IMR-90 (cell line): ENCODE measurements at regions not wholly inside any gene's neighbourhood (a gene's known extent, or its start where the extent isn't known, plus 50 kb on each side); places are given as distances from the start of the nearest gene placed in this dataset.

Experiments used
- ATAC-seq: fragments of 200-7000 bp; cut with Tn5 transposase; 2 replicates; pipeline ENCODE4 v1.9.1; 2020; ENCODE audit warnings: low read depth, mild to moderate bottlenecking, moderate library complexity
- BruUV-seq: library from RNA; stranded (reverse); fragments of 400-500 nt; replicated peaks from 2 replicates; lab custom pipeline; 2021; lab: Mats Ljungman, UMichigan
- CTCF ChIA-PET: fragments of 300-600 bp; formaldehyde crosslinking; extraction: SDS; loops from one replicate; lab custom pipeline; 2021; ENCODE audit warnings: antibody characterized with exemption; lab: Yijun Ruan, JAX
- POLR2A ChIA-PET: fragments of 300-600 bp; sonication (Branson Sonifier 250); formaldehyde crosslinking; loops from one replicate; lab custom pipeline; 2022; ENCODE audit warnings: antibody characterized with exemption; ENCODE audit not compliant: unreplicated experiment; lab: Charles Lee
- DNase-seq: peaks from one replicate; pipeline ENCODE4 v3.0.0; 2013
- H2AFZ ChIP-seq: replicated peaks from 2 replicates; pipeline ENCODE3; 2013; ENCODE audit warnings: low read length, mild to moderate bottlenecking; ENCODE audit not compliant: poor library complexity
- H2AK5ac ChIP-seq: 2 replicates; pipeline ENCODE4 v1.6.1; 2013; ENCODE audit warnings: low read depth, low read length, inconsistent platforms
- H2AK9ac ChIP-seq: replicated peaks from 2 replicates; pipeline ENCODE3; 2013; ENCODE audit warnings: mild to moderate bottlenecking, low read depth, low read length, moderate library complexity; ENCODE audit not compliant: poor library complexity
- H2BK120ac ChIP-seq: 2 replicates; pipeline ENCODE4 v1.6.1; 2013; ENCODE audit warnings: low read depth, low read length, inconsistent platforms
- H2BK15ac ChIP-seq: 3 replicates; pipeline ENCODE4 v1.6.1; 2013; ENCODE audit warnings: low read depth, low read length, inconsistent platforms
- H2BK20ac ChIP-seq: 2 replicates; pipeline ENCODE4 v1.6.1; 2013; ENCODE audit warnings: low read depth, mild to moderate bottlenecking, inconsistent platforms, low read length, moderate library complexity
- H2BK5ac ChIP-seq: 2 replicates; pipeline ENCODE4 v1.6.1; 2013; ENCODE audit warnings: mild to moderate bottlenecking, low read depth, low read length, inconsistent platforms; ENCODE audit not compliant: poor library complexity, severe bottlenecking
- H3K14ac ChIP-seq: replicated peaks from 2 replicates; pipeline ENCODE4 v1.6.1; 2013; ENCODE audit warnings: low read depth, low read length, inconsistent platforms
- H3K18ac ChIP-seq: 2 replicates; pipeline ENCODE4 v1.6.1; 2013; ENCODE audit warnings: low read depth, low read length, control low read depth
- H3K23ac ChIP-seq: 2 replicates; pipeline ENCODE4 v1.6.1; 2013; ENCODE audit warnings: low read depth, low read length, inconsistent platforms
- H3K27ac ChIP-seq: 2 replicates; pipeline ENCODE4 v1.5.1; 2013; ENCODE audit warnings: mild to moderate bottlenecking, control low read depth, low read length; ENCODE audit not compliant: insufficient read depth
- H3K27me3 ChIP-seq: 2 replicates; pipeline ENCODE4 v1.6.1; 2013; ENCODE audit warnings: low read length; ENCODE audit not compliant: control insufficient read depth, insufficient read depth
- H3K36me3 ChIP-seq: 2 replicates; pipeline ENCODE4 v1.6.1; 2013; ENCODE audit warnings: low read length, mixed read lengths; ENCODE audit not compliant: control insufficient read depth, insufficient read depth
- H3K4ac ChIP-seq: 2 replicates; pipeline ENCODE4 v1.6.1; 2013; ENCODE audit warnings: low read depth, low read length, inconsistent platforms
- H3K4me1 ChIP-seq: 2 replicates; pipeline ENCODE4 v1.6.1; 2013; ENCODE audit warnings: low read length, mixed read lengths; ENCODE audit not compliant: control insufficient read depth, insufficient read depth
- H3K4me2 ChIP-seq: 2 replicates; pipeline ENCODE4 v1.6.1; 2013; ENCODE audit warnings: low read depth, mild to moderate bottlenecking, control low read depth, low read length, moderate library complexity
- H3K4me3 ChIP-seq: 2 replicates; pipeline ENCODE4 v1.5.1; 2013; ENCODE audit warnings: low read depth, mild to moderate bottlenecking, control low read depth, low read length, moderate library complexity; ENCODE audit not compliant: insufficient read depth
- H3K56ac ChIP-seq: 2 replicates; pipeline ENCODE4 v1.6.1; 2013; ENCODE audit warnings: low read length, inconsistent platforms; ENCODE audit not compliant: insufficient read depth; ENCODE audit errors: extremely low read depth
- H3K79me1 ChIP-seq, 2 experiments: 2 replicates each; pipeline ENCODE4 v1.6.1; 2013; ENCODE audit warnings: low read length in 2 of 2, inconsistent platforms in 1 of 2, low read depth in 1 of 2
- H3K9ac ChIP-seq: 2 replicates; pipeline ENCODE4 v1.6.1; 2013; ENCODE audit warnings: low read depth, low read length, control low read depth
- H3K9me1 ChIP-seq: 2 replicates; pipeline ENCODE4 v1.6.1; 2013; ENCODE audit warnings: low read length, inconsistent platforms; ENCODE audit not compliant: insufficient read depth
- H3K9me3 ChIP-seq: 2 replicates; pipeline ENCODE4 v1.6.1; 2013; ENCODE audit warnings: low read length; ENCODE audit not compliant: control insufficient read depth, insufficient read depth
- H4K20me1 ChIP-seq: 2 replicates; pipeline ENCODE4 v1.6.1; 2013; ENCODE audit warnings: low read length, inconsistent platforms; ENCODE audit not compliant: insufficient read depth
- H4K5ac ChIP-seq: 2 replicates; pipeline ENCODE4 v1.6.1; 2013; ENCODE audit warnings: mild to moderate bottlenecking, low read depth, low read length, control low read depth
- H4K8ac ChIP-seq, 2 experiments: 2 replicates each; pipeline ENCODE4 v1.6.1; 2013; ENCODE audit warnings: low read depth in 2 of 2, low read length in 2 of 2, control low read depth in 1 of 2, inconsistent platforms in 1 of 2
- H4K91ac ChIP-seq: 2 replicates; pipeline ENCODE4 v1.6.1; 2013; ENCODE audit warnings: low read depth, low read length, inconsistent platforms; ENCODE audit not compliant: insufficient read depth
- MAZ ChIP-seq: IDR thresholded peaks from 2 replicates; pipeline ENCODE4 v1.6.1; 2012; ENCODE audit warnings: low read depth, mild to moderate bottlenecking, low read length, improper control_type of control experiment, moderate library complexity, borderline replicate concordance
- WGBS, 2 experiments: methylation state at CpG; one replicate each; pipeline versions ENCODE4 v1.1.5 to v1.1.7; 2013; ENCODE audit warnings: missing lambda C conversion rate in 2 of 2; ENCODE audit not compliant: insufficient read length in 1 of 2; ENCODE audit errors: extremely low coverage in 2 of 2; 5-methylcytosine and 5-hydroxymethylcytosine counted together
- dilution Hi-C: fragments of 300-500 bp; cut with HindIII; formaldehyde crosslinking; loops from one replicate; pipeline ENCODE4 v1.14.3; 2018; ENCODE audit warnings: low sequenced_read_pairs; ENCODE audit not compliant: unreplicated experiment
- in situ Hi-C: fragments of 300-500 bp; cut with MboI; formaldehyde crosslinking; loops from 3 replicates; pipeline ENCODE4 v1.14.3; 2019; ENCODE audit warnings: low sequenced_read_pairs, inconsistent platforms, mixed read lengths
- intact Hi-C: fragments of 100-400 bp; cut with micrococcal nuclease; formaldehyde crosslinking; loops from 2 replicates; pipeline ENCODE4 v1.10.0; 2022

- Histone ChIP-seq H3K27me3 (no peaks in the 10 kb centered on the region), H3K14ac (no peak overlapping the region), H3K18ac (no peak overlapping the region), H2BK15ac (no peak overlapping the region), H3K9ac (no peak overlapping the region), H3K9me3 (peaks cover 79% of the 10 kb centered on the region), H2AK9ac (no peak overlapping the region), H4K5ac (no peak overlapping the region), H3K27ac (no peak overlapping the region), H3K4me1 (no peaks in the 10 kb centered on the region), H3K4ac (no peak overlapping the region), H2BK20ac (no peak overlapping the region), H2BK5ac (no peak overlapping the region), H3K9me1 (no peaks in the 10 kb centered on the region), H3K4me3 (no peak overlapping the region), H4K91ac (no peak overlapping the region), H3K4me2 (no peak overlapping the region), H3K79me1 (no peaks in the 10 kb centered on the region), H2AK5ac (no peak overlapping the region), H3K36me3 (no peaks in the 10 kb centered on the region), H3K23ac (no peak overlapping the region), H3K56ac (no peak overlapping the region), H4K8ac (no peak overlapping the region), H2BK120ac (no peak overlapping the region), H4K20me1 (no peaks in the 10 kb centered on the region), H2AFZ (no peak overlapping the region)
- ATAC-seq (no peak), DNase-seq (no peak)
- no peak for TF ChIP-seq MAZ
- ChIA-PET POLR2A (no interaction called here), CTCF (no interaction called here)
- no TSS peak for BruUV-seq
- WGBS, 2 experiments: 57% methylated on average over 8 of the region's 24 CpGs; no CpG with 5 or more reads in 1 of the 2 experiments
- in situ Hi-C loops (no loop called here), dilution Hi-C loops (no loop called here), intact Hi-C loops (no loop called here)
Measured at GRCh38 chr12:34303091-34303870, 281.0 kb downstream of the ALG10 start.
